ENCODE measurements at regions not wholly inside any gene's neighbourhood (a gene's known extent, or its start where the extent isn't known, plus 50 kb on each side); places are given as distances from the start of the nearest gene placed in this dataset.

DNA sequence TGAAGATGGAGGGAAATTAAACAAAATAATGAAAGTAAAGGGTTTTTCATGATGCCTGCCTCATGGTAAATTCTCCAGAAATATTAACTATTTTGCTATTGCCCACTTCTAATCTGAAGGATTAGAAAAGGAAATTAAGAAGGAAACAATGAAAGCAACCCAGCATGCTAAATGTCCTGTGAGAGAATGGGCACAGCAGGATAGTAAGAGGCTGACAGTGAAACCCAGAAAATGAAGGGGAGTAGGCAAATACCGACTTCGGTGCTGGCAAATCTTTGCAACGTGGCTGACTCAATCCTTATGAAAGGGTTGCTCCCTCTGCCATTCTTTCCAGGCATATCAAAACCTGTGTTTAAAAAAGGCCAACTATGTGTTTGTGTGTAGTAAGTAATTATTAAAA lies 147.5 kb upstream of the SYNPR start:
- Histone ChIP-seq H3K9ac (no peak overlapping the region), H3K9me3 (no peaks in the 10 kb centered on the region), H3F3A (replicated peaks; ENCODE audit: insufficient read depth) (no peaks in the 10 kb centered on the region), H4K20me1 (ENCODE audit: insufficient read depth) (no peaks in the 10 kb centered on the region), H3K4me2 (no peak overlapping the region), H3K36me3 (replicated peaks in 1 of 2; ENCODE audit: control insufficient read depth in 1 of 2, insufficient read depth in 2 of 2, low read length in 1 of 2) (no peaks in the 10 kb centered on the region), H3K27ac (ENCODE audit: low read depth in 2 of 2, low read length in 1 of 2) (no peak overlapping the region), H3K79me2 (ENCODE audit: insufficient read depth) (no peaks in the 10 kb centered on the region), H3K4me1 (ENCODE audit: control insufficient read depth in 1 of 2, insufficient read depth in 2 of 2, low read depth in 1 of 2, low read length in 1 of 2) (no peaks in the 10 kb centered on the region; a peak in 1 of 4 replicates), H3K4me3 (ENCODE audit: low read depth in 2 of 2, low read length in 1 of 2) (no peak overlapping the region), H3K27me3 (ENCODE audit: insufficient read depth) (no peaks in the 10 kb centered on the region), H2AFZ (ENCODE audit: low read depth) (no peak overlapping the region), H3K9me2 (no peaks in the 10 kb centered on the region)
- WGBS (ENCODE audit: low lambda C conversion rate) = 85% methylated on average over 3 of the region's 3 CpGs
- ChIA-PET CTCF (no interaction called here), POLR2A (no interaction called here)
- TF ChIP-seq RAD21 (IDR thresholded peaks at IDR 0.05; ENCODE audit: low read length) (no peak), TCF12 (IDR thresholded peaks at IDR 0.05) (no peak), GABPA (IDR thresholded peaks at IDR 0.05; ENCODE audit: low read depth) (no peak), EP300 (IDR thresholded peaks at IDR 0.05; ENCODE audit: borderline replicate concordance in 1 of 2, low read depth in 1 of 2, low read length in 1 of 2) (no peak)
- TF ChIP-seq, protein P1, sequence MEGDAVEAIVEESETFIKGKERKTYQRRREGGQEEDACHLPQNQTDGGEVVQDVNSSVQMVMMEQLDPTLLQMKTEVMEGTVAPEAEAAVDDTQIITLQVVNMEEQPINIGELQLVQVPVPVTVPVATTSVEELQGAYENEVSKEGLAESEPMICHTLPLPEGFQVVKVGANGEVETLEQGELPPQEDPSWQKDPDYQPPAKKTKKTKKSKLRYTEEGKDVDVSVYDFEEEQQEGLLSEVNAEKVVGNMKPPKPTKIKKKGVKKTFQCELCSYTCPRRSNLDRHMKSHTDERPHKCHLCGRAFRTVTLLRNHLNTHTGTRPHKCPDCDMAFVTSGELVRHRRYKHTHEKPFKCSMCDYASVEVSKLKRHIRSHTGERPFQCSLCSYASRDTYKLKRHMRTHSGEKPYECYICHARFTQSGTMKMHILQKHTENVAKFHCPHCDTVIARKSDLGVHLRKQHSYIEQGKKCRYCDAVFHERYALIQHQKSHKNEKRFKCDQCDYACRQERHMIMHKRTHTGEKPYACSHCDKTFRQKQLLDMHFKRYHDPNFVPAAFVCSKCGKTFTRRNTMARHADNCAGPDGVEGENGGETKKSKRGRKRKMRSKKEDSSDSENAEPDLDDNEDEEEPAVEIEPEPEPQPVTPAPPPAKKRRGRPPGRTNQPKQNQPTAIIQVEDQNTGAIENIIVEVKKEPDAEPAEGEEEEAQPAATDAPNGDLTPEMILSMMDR (IDR thresholded peaks at IDR 0.05) = no peak
- no peak for DNase-seq

DNA sequence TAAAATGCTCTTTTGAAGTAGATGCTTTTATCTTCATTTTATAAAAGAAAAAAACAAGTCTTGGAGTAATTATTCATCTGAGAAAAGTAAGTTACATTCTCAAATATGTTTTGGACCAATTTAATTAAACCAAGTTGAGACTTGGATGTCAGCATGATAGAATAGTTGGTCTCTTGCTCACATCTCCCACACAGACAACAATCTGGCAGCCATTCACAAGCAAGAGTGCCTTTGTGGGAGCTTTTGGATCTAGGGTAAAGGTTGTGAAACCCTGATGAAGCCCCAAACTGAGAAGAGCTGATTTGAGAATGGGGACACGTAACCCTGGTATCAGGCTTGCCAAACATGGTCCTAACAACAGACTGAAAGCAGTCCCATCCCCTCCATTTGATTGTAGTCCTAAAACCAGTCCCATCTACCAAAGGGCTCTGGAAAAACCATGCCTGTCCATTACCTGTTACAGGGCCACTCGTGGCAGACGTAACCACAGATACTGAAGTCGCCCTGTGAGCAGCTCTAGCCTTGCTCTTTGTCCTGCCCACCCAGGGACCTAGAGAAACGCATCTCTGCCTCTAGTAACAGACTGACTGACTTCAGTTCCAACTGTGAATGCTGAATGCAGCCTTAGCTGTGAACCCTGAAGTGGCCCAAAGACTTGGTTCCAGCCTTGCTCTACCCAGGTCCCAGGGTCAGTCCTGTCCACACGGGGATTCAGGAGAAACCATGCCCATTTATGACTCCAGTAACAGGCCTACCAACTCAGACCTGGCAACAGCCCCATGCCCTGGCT lies 145.5 kb upstream of the SYNPR start:
- Histone ChIP-seq H3K4me1 (ENCODE audit: control insufficient read depth in 1 of 2, insufficient read depth in 2 of 2, low read depth in 1 of 2, low read length in 1 of 2) (no peaks in the 10 kb centered on the region; a peak in 1 of 4 replicates), H3F3A (replicated peaks; ENCODE audit: insufficient read depth) (no peaks in the 10 kb centered on the region), H2AFZ (ENCODE audit: low read depth) (no peak overlapping the region), H3K9ac (no peak overlapping the region), H3K9me3 (no peaks in the 10 kb centered on the region), H4K20me1 (ENCODE audit: insufficient read depth) (no peaks in the 10 kb centered on the region), H3K4me3 (ENCODE audit: low read depth in 2 of 2, low read length in 1 of 2) (no peak overlapping the region), H3K4me2 (no peak overlapping the region), H3K79me2 (ENCODE audit: insufficient read depth) (no peaks in the 10 kb centered on the region), H3K9me2 (no peaks in the 10 kb centered on the region), H3K36me3 (replicated peaks in 1 of 2; ENCODE audit: control insufficient read depth in 1 of 2, insufficient read depth in 2 of 2, low read length in 1 of 2) (no peaks in the 10 kb centered on the region), H3K27me3 (ENCODE audit: insufficient read depth) (no peaks in the 10 kb centered on the region), H3K27ac (ENCODE audit: low read depth in 2 of 2, low read length in 1 of 2) (no peak overlapping the region)
- POLR2A ChIA-PET = no interaction called here
- DNase-seq = no peak
- TF ChIP-seq GATA2 (CRISPR knock-in tag; IDR thresholded peaks at IDR 0.05) (no peak), SMC3 (IDR thresholded peaks at IDR 0.05; ENCODE audit: low read depth, low read length) (no peak), TAF1 (IDR thresholded peaks at IDR 0.05; ENCODE audit: borderline replicate concordance, low read depth, low read length) (no peak), MEF2A (IDR thresholded peaks at IDR 0.05; ENCODE audit: borderline replicate concordance, low read depth) (no peak), RFX5 (IDR thresholded peaks at IDR 0.05; ENCODE audit: low read length) (no peak), FOXM1 (IDR thresholded peaks at IDR 0.05; ENCODE audit: low read depth) (no peak), ELF1 (IDR thresholded peaks at IDR 0.05) (no peak), TCF12 (IDR thresholded peaks at IDR 0.05) (no peak), RAD21 (IDR thresholded peaks at IDR 0.05; ENCODE audit: low read length) (no peak), EZH2phosphoT487 (IDR thresholded peaks at IDR 0.05; ENCODE audit: borderline replicate concordance, low read depth) (no peak), TEAD4 (IDR thresholded peaks at IDR 0.05; ENCODE audit: borderline replicate concordance, insufficient read depth) (no peak), NRF1 (IDR thresholded peaks at IDR 0.05; ENCODE audit: low read depth, low read length) (no peak), FOXJ3 (CRISPR knock-in tag; IDR thresholded peaks at IDR 0.05) (no peak), FOSL2 (IDR thresholded peaks at IDR 0.05; ENCODE audit: borderline replicate concordance, low read depth) (no peak), MXI1 (IDR thresholded peaks at IDR 0.05; ENCODE audit: low read depth, low read length) (no peak)
- TF ChIP-seq, protein P2, sequence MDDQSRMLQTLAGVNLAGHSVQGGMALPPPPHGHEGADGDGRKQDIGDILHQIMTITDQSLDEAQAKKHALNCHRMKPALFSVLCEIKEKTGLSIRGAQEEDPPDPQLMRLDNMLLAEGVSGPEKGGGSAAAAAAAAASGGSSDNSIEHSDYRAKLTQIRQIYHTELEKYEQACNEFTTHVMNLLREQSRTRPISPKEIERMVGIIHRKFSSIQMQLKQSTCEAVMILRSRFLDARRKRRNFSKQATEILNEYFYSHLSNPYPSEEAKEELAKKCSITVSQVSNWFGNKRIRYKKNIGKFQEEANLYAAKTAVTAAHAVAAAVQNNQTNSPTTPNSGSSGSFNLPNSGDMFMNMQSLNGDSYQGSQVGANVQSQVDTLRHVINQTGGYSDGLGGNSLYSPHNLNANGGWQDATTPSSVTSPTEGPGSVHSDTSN (IDR thresholded peaks at IDR 0.05) = no peak
- TF ChIP-seq, protein P3, sequence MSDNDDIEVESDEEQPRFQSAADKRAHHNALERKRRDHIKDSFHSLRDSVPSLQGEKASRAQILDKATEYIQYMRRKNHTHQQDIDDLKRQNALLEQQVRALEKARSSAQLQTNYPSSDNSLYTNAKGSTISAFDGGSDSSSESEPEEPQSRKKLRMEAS (IDR thresholded peaks at IDR 0.05; ENCODE audit: low read depth) = no peak
- CTCF ChIA-PET = interaction anchor here (1.6 kb wide), 1 partner anchor 60 kb away, joined by 3 read pairs; no protein-coding TSS in a partner anchor
- 53% methylated on average over 4 of the region's 6 CpGs for WGBS (ENCODE audit: low lambda C conversion rate)

Data from SK-N-SH (cell line).